Keratinocyte (primary cell): ENCODE measurements at regions not wholly inside any gene's neighbourhood (a gene's known extent, or its start where the extent isn't known, plus 50 kb on each side); places are given as distances from the start of the nearest gene placed in this dataset.
A peak's percentile ranks its signal among the peaks of the same experiment; 100 is the strongest.

ENCODE experiments used
- DNase-seq: peaks from one replicate; pipeline ENCODE4 v3.0.0-alpha.2; 2011; ENCODE audit warnings: low read depth, missing footprints, low spot score
- FAIRE-seq: peaks from 2 replicates; lab custom pipeline; 2011; peaks lifted over from hg19 to GRCh38; lab: Jason Lieb, UNC
- H2AFZ ChIP-seq: 2 replicates; pipeline ENCODE4 v1.6.0; 2012; ENCODE audit warnings: low read length, control low read depth, inconsistent platforms; ENCODE audit not compliant: control insufficient read depth
- H3K27ac ChIP-seq: 2 replicates; pipeline ENCODE4 v1.5.1; 2011; ENCODE audit warnings: low read length; ENCODE audit not compliant: control insufficient read depth, insufficient read depth
- H3K27me3 ChIP-seq: 3 replicates; pipeline ENCODE4 v1.6.0; 2011; ENCODE audit warnings: low read length; ENCODE audit not compliant: control insufficient read depth, insufficient read depth; ENCODE audit errors: extremely low read depth
- H3K36me3 ChIP-seq, 2 experiments: 2 replicates in 1 of 2; 3 replicates in 1 of 2; pipeline ENCODE4 v1.5.1; 2011; ENCODE audit warnings: low read length in 2 of 2, mild to moderate bottlenecking in 1 of 2; ENCODE audit not compliant: control insufficient read depth in 2 of 2, insufficient read depth in 2 of 2; ENCODE audit errors: extremely low read depth in 1 of 2
- H3K4me1 ChIP-seq: 3 replicates; pipeline ENCODE4 v1.5.1; 2011; ENCODE audit warnings: low read length; ENCODE audit not compliant: control insufficient read depth, insufficient read depth; ENCODE audit errors: extremely low read depth
- H3K4me2 ChIP-seq: 3 replicates; pipeline ENCODE4 v1.6.0; 2011; ENCODE audit warnings: low read depth, low read length; ENCODE audit not compliant: control insufficient read depth, insufficient read depth; ENCODE audit errors: extremely low read depth
- H3K4me3 ChIP-seq, 3 experiments: fragments of 200-600 bp in 1 of 3; sonication (generic) in 1 of 3; 2 replicates in 2 of 3; 3 replicates in 1 of 3; pipeline ENCODE4 v1.5.1; 2011 to 2016; ENCODE audit warnings: low read length in 3 of 3, mild to moderate bottlenecking in 3 of 3, control low read depth in 2 of 3, inconsistent platforms in 1 of 3, low read depth in 1 of 3, mixed read lengths in 1 of 3, mixed run types in 1 of 3, moderate library complexity in 1 of 3; ENCODE audit not compliant: control insufficient read depth in 2 of 3, insufficient read depth in 2 of 3; ENCODE audit errors: extremely low read depth in 1 of 3
- H3K79me2 ChIP-seq: 2 replicates; pipeline ENCODE4 v1.6.0; 2012; ENCODE audit warnings: low read length; ENCODE audit not compliant: control insufficient read depth, insufficient read depth
- H3K9ac ChIP-seq: 3 replicates; pipeline ENCODE4 v1.6.0; 2011; ENCODE audit warnings: low read length; ENCODE audit not compliant: control insufficient read depth, insufficient read depth; ENCODE audit errors: extremely low read depth
- H3K9me1 ChIP-seq: 3 replicates; pipeline ENCODE4 v1.6.0; 2011; ENCODE audit warnings: low read length; ENCODE audit not compliant: control insufficient read depth, insufficient read depth; ENCODE audit errors: extremely low read depth
- H3K9me3 ChIP-seq: 2 replicates; pipeline ENCODE4 v1.5.1; 2012; ENCODE audit warnings: low read depth, low read length; ENCODE audit not compliant: control insufficient read depth
- H4K20me1 ChIP-seq: 3 replicates; pipeline ENCODE4 v1.6.0; 2011; ENCODE audit warnings: low read length; ENCODE audit not compliant: control insufficient read depth, insufficient read depth; ENCODE audit errors: extremely low read depth
- EZH2 ChIP-seq: IDR thresholded peaks from one replicate; pipeline ENCODE4 v1.6.1; 2012; ENCODE audit warnings: inconsistent platforms, mild to moderate bottlenecking, low read length, moderate library complexity
- dilution Hi-C: fragments of 300-500 bp; cut with MboI; formaldehyde crosslinking; loops from one replicate; pipeline ENCODE4 v1.7.0; 2020; ENCODE audit warnings: low sequenced_read_pairs; ENCODE audit not compliant: extremely low pct_ligation_motif_present
- TF ChIP-seq, protein P1 (sequence below), 3 experiments: IDR thresholded peaks in 1 of 3; conservative IDR thresholded peaks in 1 of 3; optimal IDR thresholded peaks in 1 of 3; 2 replicates in 2 of 3; 3 replicates in 1 of 3; pipeline versions ENCODE3 to v1.5.1; 2011; ENCODE audit warnings: low read length in 3 of 3, mild to moderate bottlenecking in 3 of 3, moderate library complexity in 2 of 3, control low read depth in 1 of 3, inconsistent platforms in 1 of 3; ENCODE audit not compliant: insufficient read depth in 2 of 3; ENCODE audit errors: extremely low read depth in 1 of 3

DNA sequence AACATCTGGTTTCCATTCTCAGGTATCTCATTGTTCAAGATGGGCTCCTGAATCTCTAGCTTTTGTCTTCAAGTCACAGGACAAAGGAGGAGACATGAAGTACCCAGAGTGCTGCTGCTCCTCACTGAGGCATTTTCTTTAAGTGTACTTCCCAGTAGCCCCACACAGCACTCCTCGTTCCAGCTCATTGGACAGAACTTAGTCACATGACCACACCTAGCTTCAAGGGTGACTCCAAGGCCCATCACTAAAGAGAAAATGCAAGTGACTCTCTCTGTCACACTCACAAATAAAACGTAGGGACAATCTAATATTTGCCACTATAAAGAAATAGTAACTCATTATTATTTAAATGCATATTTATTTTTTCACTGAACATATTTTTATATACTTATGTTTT is 58.3 kb upstream of the NEUROD6 start:
- Histone ChIP-seq H3K4me3 (no peak overlapping the region), H3K79me2 (no peaks in the 10 kb centered on the region), H3K9me3 (no peaks in the 10 kb centered on the region), H3K9me1 (no peaks in the 10 kb centered on the region), H3K36me3 (no peaks in the 10 kb centered on the region), H3K4me1 (no peaks in the 10 kb centered on the region), H3K9ac (no peak overlapping the region), H3K27me3 (no peaks in the 10 kb centered on the region), H3K27ac (no peak overlapping the region), H3K4me2 (no peak overlapping the region), H4K20me1 (no peaks in the 10 kb centered on the region), H2AFZ (peak overlapping the region; percentile 47)
- TF ChIP-seq, protein P1, sequence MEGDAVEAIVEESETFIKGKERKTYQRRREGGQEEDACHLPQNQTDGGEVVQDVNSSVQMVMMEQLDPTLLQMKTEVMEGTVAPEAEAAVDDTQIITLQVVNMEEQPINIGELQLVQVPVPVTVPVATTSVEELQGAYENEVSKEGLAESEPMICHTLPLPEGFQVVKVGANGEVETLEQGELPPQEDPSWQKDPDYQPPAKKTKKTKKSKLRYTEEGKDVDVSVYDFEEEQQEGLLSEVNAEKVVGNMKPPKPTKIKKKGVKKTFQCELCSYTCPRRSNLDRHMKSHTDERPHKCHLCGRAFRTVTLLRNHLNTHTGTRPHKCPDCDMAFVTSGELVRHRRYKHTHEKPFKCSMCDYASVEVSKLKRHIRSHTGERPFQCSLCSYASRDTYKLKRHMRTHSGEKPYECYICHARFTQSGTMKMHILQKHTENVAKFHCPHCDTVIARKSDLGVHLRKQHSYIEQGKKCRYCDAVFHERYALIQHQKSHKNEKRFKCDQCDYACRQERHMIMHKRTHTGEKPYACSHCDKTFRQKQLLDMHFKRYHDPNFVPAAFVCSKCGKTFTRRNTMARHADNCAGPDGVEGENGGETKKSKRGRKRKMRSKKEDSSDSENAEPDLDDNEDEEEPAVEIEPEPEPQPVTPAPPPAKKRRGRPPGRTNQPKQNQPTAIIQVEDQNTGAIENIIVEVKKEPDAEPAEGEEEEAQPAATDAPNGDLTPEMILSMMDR (optimal IDR thresholded peaks at IDR 0.05 in 1 of 3, IDR thresholded peaks at IDR 0.05 in 1 of 3, conservative IDR thresholded peaks at IDR 0.05 in 1 of 3; ENCODE audit: extremely low read depth in 1 of 3, insufficient read depth in 2 of 3, low read length in 3 of 3), result no peak
- no peak for TF ChIP-seq EZH2
- dilution Hi-C loops, result no loop called here
- FAIRE-seq, result no peak
- no peak for DNase-seq

DNA sequence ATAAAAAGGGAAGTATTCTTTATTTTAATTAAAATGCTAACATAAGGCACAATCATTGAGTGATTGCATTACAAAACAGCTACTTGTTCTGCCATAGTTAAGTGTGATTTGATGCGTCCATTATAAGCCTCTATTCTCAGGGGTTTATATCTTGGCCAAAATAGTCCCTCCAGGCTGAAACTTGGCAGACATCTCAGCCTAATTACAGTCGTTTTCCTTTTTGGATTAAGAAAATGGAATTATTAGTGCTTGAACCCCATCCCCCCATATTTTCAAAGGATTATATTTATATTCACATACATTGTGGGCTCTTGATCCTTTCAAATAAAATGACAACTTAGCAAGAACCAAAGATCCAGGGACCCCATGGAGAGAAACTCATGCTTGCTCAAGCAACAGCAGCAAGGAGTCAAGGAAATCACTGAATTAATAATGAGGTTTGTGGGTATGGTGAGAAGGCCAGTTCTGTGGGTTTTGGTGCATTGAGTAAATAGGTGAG is 66.7 kb upstream of the NEUROD6 start:
- Histone ChIP-seq H3K4me1 (peaks cover 22% of the 10 kb centered on the region), H4K20me1 (no peaks in the 10 kb centered on the region), H3K36me3 (no peaks in the 10 kb centered on the region), H3K4me3 (no peak overlapping the region), H3K4me2 (no peak overlapping the region), H3K9me3 (no peaks in the 10 kb centered on the region), H3K9ac (no peak overlapping the region), H2AFZ (no peak overlapping the region), H3K9me1 (no peaks in the 10 kb centered on the region), H3K27me3 (no peaks in the 10 kb centered on the region), H3K79me2 (no peaks in the 10 kb centered on the region), H3K27ac (no peak overlapping the region)
- no peak for FAIRE-seq
- dilution Hi-C loops, result no loop called here
- TF ChIP-seq, protein P1 (optimal IDR thresholded peaks at IDR 0.05 in 1 of 3, IDR thresholded peaks at IDR 0.05 in 1 of 3, conservative IDR thresholded peaks at IDR 0.05 in 1 of 3; ENCODE audit: extremely low read depth in 1 of 3, insufficient read depth in 2 of 3, low read length in 3 of 3), result no peak
- TF ChIP-seq EZH2, result no peak
- no peak for DNase-seq
